OCI-LY7 (cell line): ENCODE measurements at regions not wholly inside any gene's neighbourhood (a gene's known extent, or its start where the extent isn't known, plus 50 kb on each side); places are given as distances from the start of the nearest gene placed in this dataset.

ENCODE experiments used
- EZH2phosphoT487 ChIP-seq: fragments of 200-600 bp; sonication (generic); IDR thresholded peaks from 2 replicates; pipeline ENCODE4 v1.6.1; 2018; ENCODE audit warnings: low read depth, borderline replicate concordance, mild to moderate bottlenecking, mixed run types, antibody characterized with exemption, low read length, moderate library complexity, mixed read lengths
- TF ChIP-seq, protein P1 (sequence below): fragments of 200-600 bp; sonication (generic); conservative IDR thresholded peaks from 2 replicates; pipeline ENCODE4 v1.5.1; 2014; ENCODE audit warnings: mild to moderate bottlenecking, antibody characterized with exemption, low read length, moderate library complexity, mixed read lengths

DNA sequence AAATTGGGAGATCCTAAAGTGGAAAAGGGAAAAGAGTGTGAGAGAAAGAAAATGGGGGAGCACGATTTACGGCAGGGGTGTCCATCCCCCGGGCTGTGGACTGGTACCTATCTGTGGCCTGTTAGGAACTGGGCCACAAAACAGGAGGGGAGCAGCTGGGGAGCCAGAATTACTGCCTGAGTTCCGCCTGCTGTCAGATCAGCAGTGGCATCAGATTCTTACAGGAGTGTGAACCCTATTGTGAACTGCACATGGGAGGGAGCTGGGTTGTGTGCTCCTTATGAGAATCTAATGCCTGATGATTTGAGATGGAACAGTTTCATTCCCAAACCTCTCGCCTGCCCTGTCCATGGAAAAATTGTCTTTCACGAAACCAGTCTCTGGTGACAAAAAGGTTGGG lies 108.3 kb upstream of the ADAMTSL1 start:
- TF ChIP-seq, protein P1, sequence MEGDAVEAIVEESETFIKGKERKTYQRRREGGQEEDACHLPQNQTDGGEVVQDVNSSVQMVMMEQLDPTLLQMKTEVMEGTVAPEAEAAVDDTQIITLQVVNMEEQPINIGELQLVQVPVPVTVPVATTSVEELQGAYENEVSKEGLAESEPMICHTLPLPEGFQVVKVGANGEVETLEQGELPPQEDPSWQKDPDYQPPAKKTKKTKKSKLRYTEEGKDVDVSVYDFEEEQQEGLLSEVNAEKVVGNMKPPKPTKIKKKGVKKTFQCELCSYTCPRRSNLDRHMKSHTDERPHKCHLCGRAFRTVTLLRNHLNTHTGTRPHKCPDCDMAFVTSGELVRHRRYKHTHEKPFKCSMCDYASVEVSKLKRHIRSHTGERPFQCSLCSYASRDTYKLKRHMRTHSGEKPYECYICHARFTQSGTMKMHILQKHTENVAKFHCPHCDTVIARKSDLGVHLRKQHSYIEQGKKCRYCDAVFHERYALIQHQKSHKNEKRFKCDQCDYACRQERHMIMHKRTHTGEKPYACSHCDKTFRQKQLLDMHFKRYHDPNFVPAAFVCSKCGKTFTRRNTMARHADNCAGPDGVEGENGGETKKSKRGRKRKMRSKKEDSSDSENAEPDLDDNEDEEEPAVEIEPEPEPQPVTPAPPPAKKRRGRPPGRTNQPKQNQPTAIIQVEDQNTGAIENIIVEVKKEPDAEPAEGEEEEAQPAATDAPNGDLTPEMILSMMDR: no peak
- no peak for TF ChIP-seq EZH2phosphoT487
